ENCODE measurements at regions not wholly inside any gene's neighbourhood (a gene's known extent, or its start where the extent isn't known, plus 50 kb on each side); places are given as distances from the start of the nearest gene placed in this dataset.

DNA sequence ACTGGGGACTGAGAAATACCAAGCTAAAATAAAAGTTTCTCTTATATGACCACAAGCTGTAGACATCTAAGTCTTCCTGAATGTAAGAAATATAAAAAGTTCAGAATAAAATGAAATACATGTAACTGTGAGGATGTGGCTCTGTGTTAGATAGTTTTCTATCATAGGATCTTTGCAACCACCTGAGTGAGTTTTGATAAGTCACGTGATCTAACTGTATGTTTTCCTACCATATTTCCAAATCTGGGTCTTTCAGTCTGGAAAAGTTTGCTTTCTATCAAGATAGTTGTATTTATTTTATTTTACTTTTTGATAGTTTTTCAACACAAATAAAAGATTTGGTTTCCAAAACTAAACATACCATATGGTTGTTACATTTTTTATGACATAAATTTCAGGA lies 1905.8 kb upstream of the ACO1 start:
- BruUV-seq (replicated peaks), result no TSS peak
- ChIA-PET CTCF (no interaction called here), POLR2A (no interaction called here)
- dilution Hi-C loops (cut with MboI; ENCODE audit: extremely low pct_ligation_motif_present, low sequenced_read_pairs) (no loop called here), intact Hi-C loops (cut with micrococcal nuclease) (no loop called here)
- Histone ChIP-seq H3K27ac (ENCODE audit: insufficient read depth, low read depth, low read length) (no peak overlapping the region), H3K9me3 (replicated peaks; ENCODE audit: control insufficient read depth, insufficient read depth, low read length) (peaks cover 2% of the 10 kb centered on the region), H3K4me3 (replicated peaks in 1 of 3; ENCODE audit: insufficient read depth in 1 of 3, low read depth in 1 of 3, low read length in 3 of 3) (no peak overlapping the region), H3K36me3 (ENCODE audit: control insufficient read depth in 2 of 2, extremely low read depth in 1 of 2, insufficient read depth in 2 of 2, low read length in 2 of 2) (no peaks in the 10 kb centered on the region), H4K20me1 (replicated peaks; ENCODE audit: control insufficient read depth, extremely low read depth, insufficient read depth, low read length) (no peaks in the 10 kb centered on the region), H3K9ac (replicated peaks; ENCODE audit: extremely low read depth, insufficient read depth, low read length) (no peak overlapping the region), H3K9me1 (replicated peaks; ENCODE audit: control insufficient read depth, extremely low read depth, insufficient read depth, low read length) (no peaks in the 10 kb centered on the region), H3K27me3 (ENCODE audit: control insufficient read depth in 2 of 2, insufficient read depth in 2 of 2, low read length in 2 of 2) (no peaks in the 10 kb centered on the region), H2AFZ (ENCODE audit: low read depth, low read length) (no peak overlapping the region), H3K4me1 (ENCODE audit: control insufficient read depth, extremely low read depth, insufficient read depth, low read length) (no peaks in the 10 kb centered on the region), H3K4me2 (ENCODE audit: insufficient read depth, low read length) (no peak overlapping the region), H3K79me2 (ENCODE audit: control insufficient read depth, insufficient read depth, low read length) (no peaks in the 10 kb centered on the region)
- FAIRE-seq (no peak), DNase-seq (ENCODE audit: low read depth, low spot score) (no peak)
- no peak for TF ChIP-seq MYC (IDR thresholded peaks at IDR 0.05; ENCODE audit: low read depth, low read length)
- TF ChIP-seq, protein P1, sequence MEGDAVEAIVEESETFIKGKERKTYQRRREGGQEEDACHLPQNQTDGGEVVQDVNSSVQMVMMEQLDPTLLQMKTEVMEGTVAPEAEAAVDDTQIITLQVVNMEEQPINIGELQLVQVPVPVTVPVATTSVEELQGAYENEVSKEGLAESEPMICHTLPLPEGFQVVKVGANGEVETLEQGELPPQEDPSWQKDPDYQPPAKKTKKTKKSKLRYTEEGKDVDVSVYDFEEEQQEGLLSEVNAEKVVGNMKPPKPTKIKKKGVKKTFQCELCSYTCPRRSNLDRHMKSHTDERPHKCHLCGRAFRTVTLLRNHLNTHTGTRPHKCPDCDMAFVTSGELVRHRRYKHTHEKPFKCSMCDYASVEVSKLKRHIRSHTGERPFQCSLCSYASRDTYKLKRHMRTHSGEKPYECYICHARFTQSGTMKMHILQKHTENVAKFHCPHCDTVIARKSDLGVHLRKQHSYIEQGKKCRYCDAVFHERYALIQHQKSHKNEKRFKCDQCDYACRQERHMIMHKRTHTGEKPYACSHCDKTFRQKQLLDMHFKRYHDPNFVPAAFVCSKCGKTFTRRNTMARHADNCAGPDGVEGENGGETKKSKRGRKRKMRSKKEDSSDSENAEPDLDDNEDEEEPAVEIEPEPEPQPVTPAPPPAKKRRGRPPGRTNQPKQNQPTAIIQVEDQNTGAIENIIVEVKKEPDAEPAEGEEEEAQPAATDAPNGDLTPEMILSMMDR (IDR thresholded peaks at IDR 0.05; ENCODE audit: extremely low read depth in 1 of 2, insufficient read depth in 1 of 2, low read depth in 1 of 2, low read length in 2 of 2), result no peak

DNA sequence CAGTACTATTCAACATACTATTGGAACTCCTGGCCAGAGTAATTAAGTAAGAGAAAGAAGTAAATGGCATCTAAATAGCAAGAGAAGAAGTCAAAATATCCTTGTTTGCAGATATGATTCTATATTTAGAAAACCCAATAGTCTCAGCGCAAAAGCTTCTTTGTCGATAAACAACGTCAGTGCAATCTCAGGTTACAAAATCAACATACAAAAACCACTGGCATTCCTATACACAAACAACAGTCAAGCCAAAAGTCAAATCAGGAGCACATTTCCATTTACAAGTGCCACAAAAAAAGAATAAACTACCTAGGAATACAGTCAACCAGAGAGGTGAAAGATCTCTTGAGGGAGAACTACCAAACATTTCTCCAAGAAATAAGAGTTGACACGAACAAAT lies 1901.9 kb upstream of the ACO1 start:
- intact Hi-C loops (cut with micrococcal nuclease) (no loop called here), dilution Hi-C loops (cut with MboI; ENCODE audit: extremely low pct_ligation_motif_present, low sequenced_read_pairs) (no loop called here)
- no peak overlapping the region for H3K9ac ChIP-seq (replicated peaks; ENCODE audit: extremely low read depth, insufficient read depth, low read length)
- DNase-seq (ENCODE audit: low read depth, low spot score) (no peak), FAIRE-seq (no peak)
- H3K4me2 ChIP-seq (ENCODE audit: insufficient read depth, low read length), result no peak overlapping the region
- H3K36me3 ChIP-seq (ENCODE audit: control insufficient read depth in 2 of 2, extremely low read depth in 1 of 2, insufficient read depth in 2 of 2, low read length in 2 of 2), result no peaks in the 10 kb centered on the region
- no peak overlapping the region for H3K4me3 ChIP-seq (replicated peaks in 1 of 3; ENCODE audit: insufficient read depth in 1 of 3, low read depth in 1 of 3, low read length in 3 of 3)
- no peak overlapping the region for H2AFZ ChIP-seq (ENCODE audit: low read depth, low read length)
- H3K27ac ChIP-seq (ENCODE audit: insufficient read depth, low read depth, low read length), result no peak overlapping the region
- H3K27me3 ChIP-seq (ENCODE audit: control insufficient read depth in 2 of 2, insufficient read depth in 2 of 2, low read length in 2 of 2), result no peaks in the 10 kb centered on the region
- TF ChIP-seq EZH2 (IDR thresholded peaks at IDR 0.05; ENCODE audit: borderline replicate concordance, low read depth, low read length, severe bottlenecking), result no peak
- peaks cover 2% of the 10 kb centered on the region for H3K9me3 ChIP-seq (replicated peaks; ENCODE audit: control insufficient read depth, insufficient read depth, low read length)
- CTCF ChIA-PET, result no interaction called here
- no peaks in the 10 kb centered on the region for H4K20me1 ChIP-seq (replicated peaks; ENCODE audit: control insufficient read depth, extremely low read depth, insufficient read depth, low read length)
- no peaks in the 10 kb centered on the region for H3K9me1 ChIP-seq (replicated peaks; ENCODE audit: control insufficient read depth, extremely low read depth, insufficient read depth, low read length)
- no peaks in the 10 kb centered on the region for H3K79me2 ChIP-seq (ENCODE audit: control insufficient read depth, insufficient read depth, low read length)
- no peaks in the 10 kb centered on the region for H3K4me1 ChIP-seq (ENCODE audit: control insufficient read depth, extremely low read depth, insufficient read depth, low read length)
- no TSS peak for BruUV-seq (replicated peaks)
- POLR2A ChIA-PET, result no interaction called here
